ENCODE measurements at regions not wholly inside any gene's neighbourhood (a gene's known extent, or its start where the extent isn't known, plus 50 kb on each side); places are given as distances from the start of the nearest gene placed in this dataset.

GRCh38 chr2:3104261-3104660, 273.4 kb downstream of the EIPR1 start (continued):
- TF ChIP-seq PPARA (CRISPR knock-in tag; IDR thresholded peaks at IDR 0.05; ENCODE audit: borderline replicate concordance): no peak
- TF ChIP-seq ZC3H10 (CRISPR knock-in tag; IDR thresholded peaks at IDR 0.05): no peak
- TF ChIP-seq ISL1 (CRISPR knock-in tag; IDR thresholded peaks at IDR 0.05): no peak
- TF ChIP-seq, protein P1, sequence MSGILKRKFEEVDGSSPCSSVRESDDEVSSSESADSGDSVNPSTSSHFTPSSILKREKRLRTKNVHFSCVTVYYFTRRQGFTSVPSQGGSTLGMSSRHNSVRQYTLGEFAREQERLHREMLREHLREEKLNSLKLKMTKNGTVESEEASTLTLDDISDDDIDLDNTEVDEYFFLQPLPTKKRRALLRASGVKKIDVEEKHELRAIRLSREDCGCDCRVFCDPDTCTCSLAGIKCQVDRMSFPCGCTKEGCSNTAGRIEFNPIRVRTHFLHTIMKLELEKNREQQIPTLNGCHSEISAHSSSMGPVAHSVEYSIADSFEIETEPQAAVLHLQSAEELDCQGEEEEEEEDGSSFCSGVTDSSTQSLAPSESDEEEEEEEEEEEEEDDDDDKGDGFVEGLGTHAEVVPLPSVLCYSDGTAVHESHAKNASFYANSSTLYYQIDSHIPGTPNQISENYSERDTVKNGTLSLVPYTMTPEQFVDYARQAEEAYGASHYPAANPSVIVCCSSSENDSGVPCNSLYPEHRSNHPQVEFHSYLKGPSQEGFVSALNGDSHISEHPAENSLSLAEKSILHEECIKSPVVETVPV (CRISPR knock-in tag; IDR thresholded peaks at IDR 0.05): no peak
- no peak for TF ChIP-seq ZNF8 (CRISPR knock-in tag; IDR thresholded peaks at IDR 0.05)
- no peak for TF ChIP-seq TOX (CRISPR knock-in tag; IDR thresholded peaks at IDR 0.05; ENCODE audit: borderline replicate concordance)

- no peak for TF ChIP-seq ZC3H10 (CRISPR knock-in tag; IDR thresholded peaks at IDR 0.05)
- no peak for TF ChIP-seq ZFP3 (CRISPR knock-in tag; IDR thresholded peaks at IDR 0.05)
- TF ChIP-seq BACH2 (CRISPR knock-in tag; IDR thresholded peaks at IDR 0.05; ENCODE audit: borderline replicate concordance): no peak
- no peak for TF ChIP-seq RARB (CRISPR knock-in tag; IDR thresholded peaks at IDR 0.05)
- TF ChIP-seq ARNTL (CRISPR knock-in tag; IDR thresholded peaks at IDR 0.05; ENCODE audit: borderline replicate concordance, low read depth): no peak
- ATAC-seq: no peak
Measured at GRCh38 chr2:3102922-3103569, 274.6 kb downstream of the EIPR1 start.

GRCh38 chr2:3102081-3102921, 275.3 kb downstream of the EIPR1 start:
- no peak for ATAC-seq
- TF ChIP-seq, protein P2, sequence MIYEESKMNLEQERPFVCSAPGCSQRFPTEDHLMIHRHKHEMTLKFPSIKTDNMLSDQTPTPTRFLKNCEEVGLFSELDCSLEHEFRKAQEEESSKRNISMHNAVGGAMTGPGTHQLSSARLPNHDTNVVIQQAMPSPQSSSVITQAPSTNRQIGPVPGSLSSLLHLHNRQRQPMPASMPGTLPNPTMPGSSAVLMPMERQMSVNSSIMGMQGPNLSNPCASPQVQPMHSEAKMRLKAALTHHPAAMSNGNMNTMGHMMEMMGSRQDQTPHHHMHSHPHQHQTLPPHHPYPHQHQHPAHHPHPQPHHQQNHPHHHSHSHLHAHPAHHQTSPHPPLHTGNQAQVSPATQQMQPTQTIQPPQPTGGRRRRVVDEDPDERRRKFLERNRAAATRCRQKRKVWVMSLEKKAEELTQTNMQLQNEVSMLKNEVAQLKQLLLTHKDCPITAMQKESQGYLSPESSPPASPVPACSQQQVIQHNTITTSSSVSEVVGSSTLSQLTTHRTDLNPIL (CRISPR knock-in tag; IDR thresholded peaks at IDR 0.05; ENCODE audit: low read depth): no peak
- TF ChIP-seq PATZ1 (CRISPR knock-in tag; IDR thresholded peaks at IDR 0.05; ENCODE audit: borderline replicate concordance) (no peak), ZC3H10 (CRISPR knock-in tag; IDR thresholded peaks at IDR 0.05) (no peak), TSHZ2 (CRISPR knock-in tag; IDR thresholded peaks at IDR 0.05) (no peak), ZNF8 (CRISPR knock-in tag; IDR thresholded peaks at IDR 0.05) (no peak), ISL1 (CRISPR knock-in tag; IDR thresholded peaks at IDR 0.05) (no peak), CSDC2 (CRISPR knock-in tag; IDR thresholded peaks at IDR 0.05) (no peak), POU6F1 (CRISPR knock-in tag; IDR thresholded peaks at IDR 0.05; ENCODE audit: borderline replicate concordance, low read depth) (no peak), ZNF70 (CRISPR knock-in tag; IDR thresholded peaks at IDR 0.05) (no peak), ARNTL (CRISPR knock-in tag; IDR thresholded peaks at IDR 0.05; ENCODE audit: borderline replicate concordance, low read depth) (no peak), ZFP3 (CRISPR knock-in tag; IDR thresholded peaks at IDR 0.05) (no peak), ZFP30 (CRISPR knock-in tag; IDR thresholded peaks at IDR 0.05) (no peak)
- TF ChIP-seq, protein P1 (CRISPR knock-in tag; IDR thresholded peaks at IDR 0.05): no peak

Measured in SK-N-SH treated with all-trans-retinoic acid at 6 μM for 48 hours (cell line).